HG02678 (cell line): ENCODE measurements at regions not wholly inside any gene's neighbourhood (a gene's known extent, or its start where the extent isn't known, plus 50 kb on each side); places are given as distances from the start of the nearest gene placed in this dataset.
A peak's percentile ranks its signal among the peaks of the same experiment; 100 is the strongest.

Experiments
- ATAC-seq: cut with Tn5 transposase; IDR thresholded peaks from one replicate; pipeline ENCODE4 v1.9.1; 2021; ENCODE audit warnings: mild to moderate bottlenecking, moderate library complexity; ENCODE audit not compliant: unreplicated experiment

GRCh38 chr10:90313576-90314325 is 544.1 kb downstream of the HTR7 start:
- ATAC-seq = no peak

GRCh38 chr10:90314718-90315117 is 543.1 kb downstream of the HTR7 start:
- ATAC-seq = no peak

DNA sequence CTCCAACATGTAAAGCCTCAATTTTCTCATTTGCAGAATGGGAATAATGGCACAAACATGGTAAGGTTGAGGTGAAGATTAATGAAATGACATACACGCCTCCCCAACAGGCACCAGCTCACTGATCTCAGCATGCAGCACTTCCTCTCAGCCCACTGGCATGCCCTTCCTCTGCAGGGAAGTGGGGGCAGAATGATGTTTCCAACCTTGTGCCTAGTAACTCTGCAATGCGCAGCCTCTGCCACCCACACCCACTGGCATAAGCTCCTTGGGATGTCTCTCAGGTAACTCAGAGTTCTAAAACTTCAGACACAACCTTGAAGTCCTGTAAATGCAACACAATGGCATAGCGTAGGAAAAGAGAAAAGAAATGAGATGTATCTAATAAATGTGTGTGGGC is 540.7 kb downstream of the HTR7 start:
- ATAC-seq = no peak

DNA sequence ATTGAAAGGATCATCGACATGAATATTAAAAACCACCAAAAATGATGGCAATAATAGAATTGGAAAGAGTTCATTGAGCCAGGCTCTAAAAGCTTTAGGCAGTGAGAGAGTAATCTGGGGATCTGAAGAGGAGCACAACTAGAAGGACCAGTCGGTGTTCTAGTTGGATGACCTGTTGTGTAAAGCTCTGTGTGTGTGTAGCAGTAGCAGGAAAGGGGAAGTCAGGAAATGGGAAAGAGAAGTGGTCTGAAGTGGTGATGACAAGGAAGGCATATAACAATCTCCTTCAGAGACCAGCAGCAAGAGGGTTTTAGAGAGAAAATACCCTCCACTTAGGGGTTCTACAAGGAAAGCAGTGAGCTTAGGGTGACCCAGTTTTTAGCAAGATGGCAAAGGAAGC is 539.2 kb downstream of the HTR7 start:
- no peak for ATAC-seq

DNA sequence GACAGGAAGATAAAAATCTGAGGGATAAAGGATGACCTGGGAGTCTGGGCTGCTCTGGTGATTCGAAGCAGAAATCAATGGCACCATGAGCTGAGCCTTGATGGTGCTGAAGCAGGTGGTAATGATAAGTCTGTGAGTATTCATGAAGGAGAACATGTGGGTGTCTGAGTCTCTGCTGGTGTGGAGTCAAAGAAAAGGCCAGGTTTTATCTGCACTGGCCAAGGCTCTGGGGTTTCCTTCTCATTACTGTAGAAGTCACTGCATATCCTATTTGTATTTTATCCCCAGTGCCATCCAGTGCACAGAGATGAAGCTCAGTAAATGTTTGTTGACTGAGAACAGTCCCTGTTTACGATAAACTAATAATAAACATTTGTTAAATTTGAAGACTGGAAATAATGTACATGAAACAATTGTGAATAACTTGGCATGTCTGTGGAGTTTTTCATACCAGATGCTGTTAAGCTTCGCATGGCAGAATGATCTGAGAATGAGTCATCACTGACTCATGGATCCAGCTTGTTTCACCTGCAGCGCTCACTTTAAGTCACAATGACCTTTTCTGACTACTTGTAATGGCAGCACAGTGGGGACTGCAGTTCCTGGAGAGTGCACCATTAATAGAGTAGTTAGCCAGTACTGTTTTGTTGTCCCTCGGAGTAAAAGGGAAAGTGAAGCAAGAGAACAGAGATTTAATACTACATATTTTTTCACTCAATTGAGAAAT is 538.5 kb downstream of the HTR7 start:
- ATAC-seq = peak; percentile 86

DNA sequence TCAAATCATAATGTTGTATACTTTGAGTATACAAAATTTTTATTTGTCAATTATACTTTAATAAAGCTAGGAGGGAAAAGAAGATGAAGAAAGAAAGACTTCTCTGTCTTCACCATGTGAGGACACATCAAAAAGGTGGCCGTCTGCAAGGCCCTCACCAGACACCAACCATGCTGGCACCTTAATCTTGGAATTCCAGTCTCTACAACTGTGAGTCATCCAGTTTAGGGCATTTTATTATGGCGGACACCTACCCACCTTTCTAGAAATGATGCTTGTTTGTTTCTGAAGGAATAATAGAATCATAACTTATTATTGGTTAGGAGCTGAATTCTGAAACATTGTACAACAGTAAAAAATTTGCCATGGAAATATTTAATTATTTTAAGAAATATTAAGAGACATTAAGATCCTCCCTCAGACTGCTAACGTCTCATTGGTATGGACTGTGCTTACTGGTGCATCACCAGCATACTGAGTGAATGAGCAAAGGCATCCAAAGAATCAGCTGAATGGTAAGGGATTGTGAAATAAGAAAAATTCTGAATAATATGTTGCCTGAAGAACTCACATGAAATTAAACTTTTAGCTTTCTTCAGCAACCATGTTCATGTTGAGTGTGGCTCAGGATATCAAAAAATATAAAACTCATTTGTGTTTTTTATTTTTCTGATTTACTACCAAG is 536.6 kb downstream of the HTR7 start:
- no peak for ATAC-seq

DNA sequence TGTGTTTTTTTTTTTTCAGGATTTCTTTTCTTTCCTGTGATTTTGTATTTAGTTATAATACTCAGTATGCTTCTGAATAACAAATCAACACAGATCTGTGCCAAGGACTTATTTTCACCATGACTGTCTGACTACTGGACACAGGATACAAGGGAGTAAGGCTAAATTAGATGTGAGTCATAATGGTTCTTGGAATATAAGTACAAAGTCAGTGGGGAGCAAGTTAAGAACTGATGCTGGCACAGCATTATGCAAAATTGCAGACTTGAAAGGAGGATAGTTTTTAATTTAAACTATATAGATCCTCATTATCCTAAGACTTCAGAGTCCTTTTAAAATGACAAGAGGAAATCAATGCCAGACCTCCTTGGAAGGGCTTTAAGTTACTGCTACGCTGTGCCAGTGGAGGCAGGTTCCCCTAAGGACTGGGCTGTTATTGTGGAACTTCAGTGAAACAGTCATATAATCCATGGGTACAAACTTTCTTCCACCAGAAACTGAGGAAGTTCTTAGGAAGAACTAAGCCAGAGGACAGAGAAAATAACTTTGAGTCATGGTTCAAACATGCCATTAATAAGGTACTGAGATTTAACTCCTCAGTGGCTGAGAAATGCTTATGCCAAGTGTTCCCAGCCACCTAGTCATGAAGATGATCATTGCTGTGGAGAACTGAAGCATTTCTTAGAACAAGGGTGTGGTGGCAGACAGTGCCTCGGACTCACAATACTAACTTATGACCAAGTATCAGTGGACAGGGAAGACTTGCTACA is 531.2 kb downstream of the HTR7 start:
- no peak for ATAC-seq

GRCh38 chr10:90327611-90328010 is 530.2 kb downstream of the HTR7 start:
- ATAC-seq = no peak

GRCh38 chr10:90328459-90328858 is 529.4 kb downstream of the HTR7 start:
- no peak for ATAC-seq

DNA sequence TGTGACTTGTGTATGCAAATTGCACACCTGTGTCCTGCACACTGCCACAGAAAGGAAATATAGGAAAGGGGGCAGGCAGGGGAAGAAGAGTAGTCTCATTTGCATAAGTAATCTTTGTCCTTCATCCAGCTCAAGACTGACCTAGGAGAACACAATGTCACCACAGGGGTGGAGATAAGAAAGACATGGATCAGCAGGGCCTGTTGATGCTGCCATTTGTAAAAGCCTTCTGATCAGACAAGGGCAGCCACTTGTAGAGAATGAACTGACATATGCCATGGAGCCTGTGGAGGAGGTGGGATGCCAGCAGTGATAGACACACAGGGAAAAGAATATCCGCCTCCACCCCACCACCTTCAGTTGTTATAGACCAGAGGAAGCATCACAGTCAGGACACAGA is 528.9 kb downstream of the HTR7 start:
- no peak for ATAC-seq

- no peak for ATAC-seq
Measured at GRCh38 chr10:90337316-90337715, 520.5 kb downstream of the HTR7 start.

DNA sequence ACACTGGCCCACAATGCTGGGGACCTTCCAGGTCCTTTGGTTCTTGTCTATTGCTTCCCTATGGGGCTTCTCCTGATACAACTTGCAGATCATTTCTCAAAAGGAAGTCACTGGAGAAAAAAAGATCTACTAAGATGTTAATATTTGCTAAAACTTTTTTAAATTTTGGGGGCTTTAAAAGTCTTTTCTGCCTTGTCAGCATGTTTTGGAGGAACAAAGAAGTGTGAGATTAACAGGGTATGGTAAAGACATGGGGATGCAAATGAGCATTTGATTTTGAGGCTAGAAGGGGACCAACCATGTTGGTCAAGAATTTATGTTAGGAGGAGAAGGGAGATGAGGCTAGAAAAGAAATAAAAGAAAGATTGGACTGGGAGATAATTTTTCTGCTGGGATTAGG is 515.4 kb downstream of the HTR7 start:
- ATAC-seq = no peak

DNA sequence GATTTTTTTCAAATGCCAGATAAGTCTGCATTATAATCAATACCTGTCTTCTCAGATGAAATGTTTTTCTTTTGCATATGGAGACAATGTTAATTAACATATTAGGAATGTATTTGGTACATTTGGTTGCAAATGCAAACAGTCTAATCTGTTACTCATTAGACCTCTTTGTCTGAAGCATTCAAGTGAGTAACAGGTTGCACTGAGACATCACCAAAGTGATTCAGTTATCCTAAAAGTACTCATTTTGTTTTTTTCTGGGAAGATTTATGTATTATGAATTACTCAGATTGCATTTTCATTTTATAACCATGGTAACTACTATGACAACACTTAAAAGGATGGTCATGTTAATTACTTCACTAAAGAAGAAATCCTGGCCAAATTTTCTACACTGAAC is 513.6 kb downstream of the HTR7 start:
- no peak for ATAC-seq

- no peak for ATAC-seq
Measured at GRCh38 chr10:90347239-90347638, 510.6 kb downstream of the HTR7 start.

- no peak for ATAC-seq
Measured at GRCh38 chr10:90350122-90350521, 507.7 kb downstream of the HTR7 start.

DNA sequence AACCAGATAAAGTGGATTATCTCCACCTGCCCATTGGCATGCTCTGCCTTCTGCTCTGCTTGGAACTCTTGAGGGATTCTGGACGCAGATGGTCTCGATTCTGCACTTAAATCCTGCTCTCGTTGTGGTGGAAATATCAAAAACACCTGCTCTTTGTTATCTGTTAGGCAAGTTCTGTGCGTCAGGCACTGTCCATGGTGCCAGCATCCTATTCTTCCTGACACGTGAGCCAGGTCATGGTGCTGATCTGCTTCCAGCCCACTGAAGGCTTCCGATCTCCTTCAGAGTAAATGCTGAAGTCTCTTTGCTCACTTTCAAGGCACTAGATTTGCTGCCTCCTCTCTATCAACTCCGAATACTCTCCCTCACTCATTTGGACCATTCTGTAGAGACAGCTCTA is 505.6 kb downstream of the HTR7 start:
- no peak for ATAC-seq

GRCh38 chr10:90354914-90355313 is 502.9 kb downstream of the HTR7 start:
- ATAC-seq = no peak

DNA sequence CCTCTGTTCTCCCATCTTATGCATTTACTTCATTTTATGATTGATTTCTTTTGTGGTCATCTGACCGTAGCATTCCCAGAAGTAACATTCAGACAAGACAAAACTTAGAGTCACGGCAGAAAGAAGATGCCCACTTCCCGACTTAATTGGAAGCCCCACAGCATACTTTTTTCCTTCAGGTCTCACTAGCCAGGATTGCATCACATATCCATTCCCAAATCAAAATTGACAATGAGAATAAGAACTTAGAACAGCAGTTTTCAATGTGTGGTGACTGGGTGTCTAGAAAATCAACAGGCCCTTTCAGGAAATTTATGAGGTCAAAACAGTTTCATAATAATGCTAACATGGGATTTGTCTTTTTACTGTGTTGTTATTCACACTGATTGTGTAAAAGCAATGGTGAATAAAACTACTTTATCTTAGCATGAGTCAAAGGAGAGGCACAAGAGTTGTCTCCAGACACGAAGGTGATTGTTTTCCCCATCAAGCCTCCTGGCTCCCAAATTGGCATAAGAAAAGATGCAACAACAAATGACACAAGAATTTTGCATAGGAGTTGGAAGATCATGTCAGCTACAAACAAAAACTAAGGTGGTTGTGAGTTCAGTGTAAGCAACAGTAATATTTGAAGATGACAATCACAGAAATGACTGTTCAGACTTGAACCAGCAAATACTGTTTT is 493.9 kb downstream of the HTR7 start:
- ATAC-seq = no peak

GRCh38 chr10:90372451-90372850 is 485.4 kb downstream of the HTR7 start:
- ATAC-seq = no peak

GRCh38 chr10:90373911-90374310 is 483.9 kb downstream of the HTR7 start:
- ATAC-seq = no peak
